Keratinocyte (primary cell): ENCODE measurements at regions not wholly inside any gene's neighbourhood (a gene's known extent, or its start where the extent isn't known, plus 50 kb on each side); places are given as distances from the start of the nearest gene placed in this dataset.

Experiments
- DNase-seq: peaks from one replicate; pipeline ENCODE4 v3.0.0-alpha.2; 2011; ENCODE audit warnings: low read depth, missing footprints, low spot score
- FAIRE-seq: peaks from 2 replicates; lab custom pipeline; 2011; peaks lifted over from hg19 to GRCh38; lab: Jason Lieb, UNC
- H2AFZ ChIP-seq: 2 replicates; pipeline ENCODE4 v1.6.0; 2012; ENCODE audit warnings: low read length, control low read depth, inconsistent platforms; ENCODE audit not compliant: control insufficient read depth
- H3K27ac ChIP-seq: 2 replicates; pipeline ENCODE4 v1.5.1; 2011; ENCODE audit warnings: low read length; ENCODE audit not compliant: control insufficient read depth, insufficient read depth
- H3K27me3 ChIP-seq: 3 replicates; pipeline ENCODE4 v1.6.0; 2011; ENCODE audit warnings: low read length; ENCODE audit not compliant: control insufficient read depth, insufficient read depth; ENCODE audit errors: extremely low read depth
- H3K36me3 ChIP-seq, 2 experiments: 2 replicates in 1 of 2; 3 replicates in 1 of 2; pipeline ENCODE4 v1.5.1; 2011; ENCODE audit warnings: low read length in 2 of 2, mild to moderate bottlenecking in 1 of 2; ENCODE audit not compliant: control insufficient read depth in 2 of 2, insufficient read depth in 2 of 2; ENCODE audit errors: extremely low read depth in 1 of 2
- H3K4me1 ChIP-seq: 3 replicates; pipeline ENCODE4 v1.5.1; 2011; ENCODE audit warnings: low read length; ENCODE audit not compliant: control insufficient read depth, insufficient read depth; ENCODE audit errors: extremely low read depth
- H3K4me2 ChIP-seq: 3 replicates; pipeline ENCODE4 v1.6.0; 2011; ENCODE audit warnings: low read depth, low read length; ENCODE audit not compliant: control insufficient read depth, insufficient read depth; ENCODE audit errors: extremely low read depth
- H3K4me3 ChIP-seq, 3 experiments: fragments of 200-600 bp in 1 of 3; sonication (generic) in 1 of 3; 2 replicates in 2 of 3; 3 replicates in 1 of 3; pipeline ENCODE4 v1.5.1; 2011 to 2016; ENCODE audit warnings: low read length in 3 of 3, mild to moderate bottlenecking in 3 of 3, control low read depth in 2 of 3, inconsistent platforms in 1 of 3, low read depth in 1 of 3, mixed read lengths in 1 of 3, mixed run types in 1 of 3, moderate library complexity in 1 of 3; ENCODE audit not compliant: control insufficient read depth in 2 of 3, insufficient read depth in 2 of 3; ENCODE audit errors: extremely low read depth in 1 of 3
- H3K79me2 ChIP-seq: 2 replicates; pipeline ENCODE4 v1.6.0; 2012; ENCODE audit warnings: low read length; ENCODE audit not compliant: control insufficient read depth, insufficient read depth
- H3K9ac ChIP-seq: 3 replicates; pipeline ENCODE4 v1.6.0; 2011; ENCODE audit warnings: low read length; ENCODE audit not compliant: control insufficient read depth, insufficient read depth; ENCODE audit errors: extremely low read depth
- H3K9me1 ChIP-seq: 3 replicates; pipeline ENCODE4 v1.6.0; 2011; ENCODE audit warnings: low read length; ENCODE audit not compliant: control insufficient read depth, insufficient read depth; ENCODE audit errors: extremely low read depth
- H3K9me3 ChIP-seq: 2 replicates; pipeline ENCODE4 v1.5.1; 2012; ENCODE audit warnings: low read depth, low read length; ENCODE audit not compliant: control insufficient read depth
- H4K20me1 ChIP-seq: 3 replicates; pipeline ENCODE4 v1.6.0; 2011; ENCODE audit warnings: low read length; ENCODE audit not compliant: control insufficient read depth, insufficient read depth; ENCODE audit errors: extremely low read depth
- CTCF ChIP-seq, 3 experiments: IDR thresholded peaks in 1 of 3; conservative IDR thresholded peaks in 1 of 3; optimal IDR thresholded peaks in 1 of 3; 2 replicates in 2 of 3; 3 replicates in 1 of 3; pipeline versions ENCODE3 to v1.5.1; 2011; ENCODE audit warnings: low read length in 3 of 3, mild to moderate bottlenecking in 3 of 3, moderate library complexity in 2 of 3, control low read depth in 1 of 3, inconsistent platforms in 1 of 3; ENCODE audit not compliant: insufficient read depth in 2 of 3; ENCODE audit errors: extremely low read depth in 1 of 3
- EZH2 ChIP-seq: IDR thresholded peaks from one replicate; pipeline ENCODE4 v1.6.1; 2012; ENCODE audit warnings: inconsistent platforms, mild to moderate bottlenecking, low read length, moderate library complexity
- dilution Hi-C: fragments of 300-500 bp; cut with MboI; formaldehyde crosslinking; loops from one replicate; pipeline ENCODE4 v1.7.0; 2020; ENCODE audit warnings: low sequenced_read_pairs; ENCODE audit not compliant: extremely low pct_ligation_motif_present

GRCh38 chr18:49654347-49654746 lies 92.5 kb downstream of the LIPG start:
- dilution Hi-C loops, result no loop called here
- H3K4me1 ChIP-seq, result peaks cover 16% of the 10 kb centered on the region
- no peak overlapping the region for H3K4me2 ChIP-seq
- H3K79me2 ChIP-seq, result no peaks in the 10 kb centered on the region
- no peaks in the 10 kb centered on the region for H4K20me1 ChIP-seq
- DNase-seq, result no peak
- no peak overlapping the region for H2AFZ ChIP-seq
- no peak overlapping the region for H3K9ac ChIP-seq
- no peaks in the 10 kb centered on the region for H3K9me1 ChIP-seq
- H3K9me3 ChIP-seq, result no peaks in the 10 kb centered on the region
- H3K36me3 ChIP-seq, result no peaks in the 10 kb centered on the region
- FAIRE-seq, result no peak
- no peak overlapping the region for H3K4me3 ChIP-seq
- TF ChIP-seq EZH2, result no peak
- no peaks in the 10 kb centered on the region for H3K27me3 ChIP-seq
- H3K27ac ChIP-seq, result no peak overlapping the region

DNA sequence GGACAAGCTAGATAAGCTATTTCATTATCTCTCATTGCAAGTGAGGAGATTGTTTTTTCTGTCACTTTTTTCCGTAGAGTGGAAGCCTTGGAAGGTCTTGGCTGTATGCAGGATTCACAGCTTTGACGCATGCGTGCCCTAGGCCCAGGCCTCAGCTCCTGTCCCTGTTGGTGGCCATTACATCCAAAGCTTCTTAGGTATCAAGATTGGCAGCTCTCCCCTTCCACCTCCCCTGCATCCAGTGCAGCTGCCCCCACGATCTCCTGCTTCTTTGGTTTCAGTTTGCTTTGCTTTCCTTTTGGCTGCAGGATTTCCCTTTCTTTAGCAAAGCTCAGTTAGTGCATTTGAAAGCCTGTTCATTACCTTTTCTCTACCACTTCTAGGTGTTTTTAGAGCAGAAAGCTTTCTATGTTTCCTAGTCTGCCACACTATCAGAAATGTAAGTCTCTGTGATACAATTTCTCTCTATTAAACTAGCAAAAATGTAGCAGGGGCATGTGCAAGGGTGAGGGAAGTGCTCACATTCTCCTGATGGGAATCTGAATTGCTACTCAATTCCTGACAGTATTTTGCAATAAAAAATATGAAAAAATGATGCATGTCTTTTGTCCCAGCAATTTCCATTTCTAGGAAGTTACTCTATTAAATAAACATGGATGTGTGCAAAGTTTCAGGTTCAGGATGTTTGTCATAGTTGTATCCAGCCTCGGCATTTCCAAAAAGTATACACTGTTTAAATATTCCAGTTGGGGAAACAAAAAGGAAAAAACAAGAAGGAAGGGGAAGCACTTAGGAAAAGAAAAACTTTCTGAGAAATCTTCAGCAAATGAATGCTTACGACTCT lies 91.2 kb downstream of the LIPG start:
- Histone ChIP-seq H3K9me3 (no peaks in the 10 kb centered on the region), H3K79me2 (no peaks in the 10 kb centered on the region), H2AFZ (no peak overlapping the region), H3K4me1 (peaks cover 16% of the 10 kb centered on the region), H3K27me3 (no peaks in the 10 kb centered on the region), H3K9ac (no peak overlapping the region), H3K36me3 (no peaks in the 10 kb centered on the region), H4K20me1 (no peaks in the 10 kb centered on the region), H3K27ac (no peak overlapping the region), H3K9me1 (no peaks in the 10 kb centered on the region), H3K4me3 (no peak overlapping the region), H3K4me2 (no peak overlapping the region)
- dilution Hi-C loops, result no loop called here
- TF ChIP-seq EZH2 (no peak), CTCF (optimal IDR thresholded peaks at IDR 0.05 in 1 of 3, IDR thresholded peaks at IDR 0.05 in 1 of 3, conservative IDR thresholded peaks at IDR 0.05 in 1 of 3; ENCODE audit: extremely low read depth in 1 of 3, insufficient read depth in 2 of 3, low read length in 3 of 3) (no peak)
- no peak for DNase-seq
- no peak for FAIRE-seq
